GM23338 (cell line): ENCODE measurements at regions not wholly inside any gene's neighbourhood (a gene's known extent, or its start where the extent isn't known, plus 50 kb on each side); places are given as distances from the start of the nearest gene placed in this dataset.

ENCODE experiments used
- ATAC-seq: fragments of 200-7000 bp; cut with Tn5 transposase; 3 replicates; pipeline ENCODE4 v1.9.1; 2020
- DNase-seq: peaks from one replicate; pipeline ENCODE4 v3.0.0-alpha.2; 2015; ENCODE audit warnings: low spot score
- H2AFZ ChIP-seq: fragments of 200-600 bp; sonication (generic); 2 replicates; pipeline ENCODE4 v1.8.0; 2016; ENCODE audit warnings: antibody characterized with exemption, mild to moderate bottlenecking, moderate library complexity
- H3F3A ChIP-seq: fragments of 200-600 bp; sonication (generic); replicated peaks from 2 replicates; pipeline ENCODE4 v1.8.0; 2017; ENCODE audit warnings: antibody characterized with exemption, mixed run types, low read depth
- H3K27ac ChIP-seq: fragments of 200-600 bp; sonication (generic); 2 replicates; pipeline ENCODE4 v1.6.1; 2016; ENCODE audit warnings: low read depth
- H3K27me3 ChIP-seq: fragments of 200-600 bp; sonication (generic); 2 replicates; pipeline ENCODE4 v1.8.0; 2016; ENCODE audit warnings: mild to moderate bottlenecking, mixed run types, moderate library complexity; ENCODE audit not compliant: insufficient read depth
- H3K36me3 ChIP-seq: fragments of 200-600 bp; sonication (generic); 2 replicates; pipeline ENCODE4 v1.8.0; 2016; ENCODE audit warnings: mild to moderate bottlenecking; ENCODE audit not compliant: insufficient read depth
- H3K4me1 ChIP-seq: fragments of 200-600 bp; sonication (generic); 2 replicates; pipeline ENCODE4 v1.8.0; 2016; ENCODE audit warnings: mild to moderate bottlenecking, moderate library complexity; ENCODE audit not compliant: insufficient read depth
- H3K4me2 ChIP-seq: fragments of 200-600 bp; sonication (generic); 2 replicates; pipeline ENCODE4 v1.7.1; 2017; ENCODE audit warnings: mixed run types
- H3K4me3 ChIP-seq: fragments of 200-600 bp; sonication (generic); 2 replicates; pipeline ENCODE4 v1.6.1; 2016; ENCODE audit warnings: mixed run types
- H3K79me2 ChIP-seq: fragments of 200-600 bp; sonication (generic); replicated peaks from 2 replicates; pipeline ENCODE4 v1.8.0; 2017; ENCODE audit warnings: mild to moderate bottlenecking; ENCODE audit not compliant: insufficient read depth
- H3K9me2 ChIP-seq: fragments of 200-600 bp; sonication (generic); 2 replicates; pipeline ENCODE4 v1.8.0; 2017; ENCODE audit not compliant: insufficient read depth
- H4K20me1 ChIP-seq: fragments of 200-600 bp; sonication (generic); replicated peaks from 2 replicates; pipeline ENCODE4 v1.8.0; 2017; ENCODE audit warnings: mild to moderate bottlenecking; ENCODE audit not compliant: insufficient read depth
- H3K27ac Mint-ChIP-seq: 2 replicates; pipeline ENCODE4 v1.8.0; 2020; ENCODE audit warnings: inconsistent platforms, mild to moderate bottlenecking, moderate library complexity, mixed read lengths
- H3K27me3 Mint-ChIP-seq: 3 replicates; pipeline ENCODE4 v1.8.0; 2022; ENCODE audit warnings: low read depth, mild to moderate bottlenecking, moderate library complexity, mixed read lengths, inconsistent platforms; ENCODE audit not compliant: insufficient read depth, poor library complexity
- H3K36me3 Mint-ChIP-seq: 3 replicates; pipeline ENCODE4 v1.8.0; 2021; ENCODE audit warnings: low read depth, mild to moderate bottlenecking, inconsistent platforms, moderate library complexity, mixed read lengths
- H3K4me1 Mint-ChIP-seq: 3 replicates; pipeline ENCODE4 v1.8.0; 2020; ENCODE audit warnings: mild to moderate bottlenecking, inconsistent platforms, mixed read lengths
- H3K4me3 Mint-ChIP-seq: 3 replicates; pipeline ENCODE4 v1.8.0; 2021; ENCODE audit warnings: moderate library complexity, mild to moderate bottlenecking, inconsistent platforms, mixed read lengths
- H3K9me3 Mint-ChIP-seq: 3 replicates; pipeline ENCODE4 v1.8.0; 2020; ENCODE audit warnings: moderate library complexity, mild to moderate bottlenecking, inconsistent platforms, mixed read lengths
- CREB1 ChIP-seq: fragments of 250-450 bp; sonication (Bioruptor Pico); IDR thresholded peaks from 2 replicates; pipeline ENCODE4 v1.5.0; 2020; ENCODE audit warnings: low read depth, mild to moderate bottlenecking, moderate library complexity
- ETS1 ChIP-seq: IDR thresholded peaks from 2 replicates; pipeline ENCODE4 v1.6.1; 2016; ENCODE audit warnings: antibody characterized with exemption
- EZH2 ChIP-seq: fragments of 200-600 bp; sonication (generic); IDR thresholded peaks from one replicate; pipeline ENCODE4 v1.8.0; 2017; ENCODE audit warnings: antibody characterized with exemption, mild to moderate bottlenecking, low read depth; ENCODE audit not compliant: unreplicated experiment
- EZH2phosphoT487 ChIP-seq: fragments of 200-600 bp; sonication (generic); IDR thresholded peaks from one replicate; pipeline ENCODE4 v1.8.1; 2018; ENCODE audit warnings: antibody characterized with exemption; ENCODE audit not compliant: unreplicated experiment
- JUNB ChIP-seq: IDR thresholded peaks from one replicate; pipeline ENCODE4 v1.6.1; 2016; ENCODE audit warnings: antibody characterized with exemption; ENCODE audit not compliant: unreplicated experiment
- NANOG ChIP-seq: IDR thresholded peaks from 2 replicates; pipeline ENCODE4 v1.6.1; 2016; ENCODE audit warnings: antibody characterized with exemption, borderline replicate concordance
- POLR2AphosphoS5 ChIP-seq: IDR thresholded peaks from 2 replicates; pipeline ENCODE4 v1.6.1; 2016; ENCODE audit warnings: antibody characterized with exemption, low read depth
- REST ChIP-seq: IDR thresholded peaks from one replicate; pipeline ENCODE4 v1.6.1; 2018; ENCODE audit warnings: antibody characterized with exemption; ENCODE audit not compliant: unreplicated experiment
- STAT1 ChIP-seq: IDR thresholded peaks from one replicate; pipeline ENCODE4 v1.6.1; 2016; ENCODE audit warnings: antibody characterized with exemption; ENCODE audit not compliant: unreplicated experiment
- ZNF114 ChIP-seq: fragments of 250-450 bp; sonication (Bioruptor Pico); IDR thresholded peaks from 2 replicates; pipeline ENCODE4 v1.5.0; 2020; ENCODE audit warnings: mild to moderate bottlenecking, moderate library complexity
- ZNF331 ChIP-seq: fragments of 250-450 bp; sonication (Bioruptor Pico); IDR thresholded peaks from 2 replicates; pipeline ENCODE4 v1.5.0; 2020; ENCODE audit warnings: low read depth, mild to moderate bottlenecking, moderate library complexity
- TF ChIP-seq, protein P1 (sequence below): fragments of 250-450 bp; sonication (Bioruptor Pico); IDR thresholded peaks from 2 replicates; pipeline ENCODE4 v1.5.0; 2020; ENCODE audit warnings: mild to moderate bottlenecking, moderate library complexity
- TF ChIP-seq, protein P2 (sequence below), 2 experiments: fragments of 200-600 bp in 1 of 2; sonication (generic) in 1 of 2; conservative IDR thresholded peaks; 2 replicates each; pipeline versions ENCODE4 v1.5.1 to v1.6.1; 2016 to 2017; ENCODE audit warnings: antibody characterized with exemption in 2 of 2, low read depth in 2 of 2, mild to moderate bottlenecking in 2 of 2, moderate library complexity in 1 of 2

- Histone ChIP-seq H3F3A (no peaks in the 10 kb centered on the region), H2AFZ (no peak overlapping the region), H3K27ac (no peak overlapping the region), H3K9me2 (no peaks in the 10 kb centered on the region), H3K36me3 (no peaks in the 10 kb centered on the region), H3K4me2 (no peak overlapping the region), H3K4me3 (no peak overlapping the region), H3K27me3 (no peaks in the 10 kb centered on the region), H3K4me1 (no peaks in the 10 kb centered on the region), H3K79me2 (no peaks in the 10 kb centered on the region), H4K20me1 (no peaks in the 10 kb centered on the region)
- H3K36me3 Mint-ChIP-seq: peaks cover 12% of the 10 kb centered on the region; the same call in 2 of the 3 replicates
- H3K27me3 Mint-ChIP-seq: no peaks in the 10 kb centered on the region
- no peak overlapping the region for H3K4me3 Mint-ChIP-seq
- H3K9me3 Mint-ChIP-seq: peaks cover 15% of the 10 kb centered on the region
- no peak for DNase-seq
- TF ChIP-seq ZNF114 (CRISPR knock-in tag) (no peak), ZNF331 (CRISPR knock-in tag) (no peak), NANOG (no peak), POLR2AphosphoS5 (no peak), EZH2 (no peak), CREB1 (CRISPR knock-in tag) (no peak), EZH2phosphoT487 (no peak), ETS1 (no peak), STAT1 (no peak), JUNB (no peak), REST (no peak)
- TF ChIP-seq, protein P1, sequence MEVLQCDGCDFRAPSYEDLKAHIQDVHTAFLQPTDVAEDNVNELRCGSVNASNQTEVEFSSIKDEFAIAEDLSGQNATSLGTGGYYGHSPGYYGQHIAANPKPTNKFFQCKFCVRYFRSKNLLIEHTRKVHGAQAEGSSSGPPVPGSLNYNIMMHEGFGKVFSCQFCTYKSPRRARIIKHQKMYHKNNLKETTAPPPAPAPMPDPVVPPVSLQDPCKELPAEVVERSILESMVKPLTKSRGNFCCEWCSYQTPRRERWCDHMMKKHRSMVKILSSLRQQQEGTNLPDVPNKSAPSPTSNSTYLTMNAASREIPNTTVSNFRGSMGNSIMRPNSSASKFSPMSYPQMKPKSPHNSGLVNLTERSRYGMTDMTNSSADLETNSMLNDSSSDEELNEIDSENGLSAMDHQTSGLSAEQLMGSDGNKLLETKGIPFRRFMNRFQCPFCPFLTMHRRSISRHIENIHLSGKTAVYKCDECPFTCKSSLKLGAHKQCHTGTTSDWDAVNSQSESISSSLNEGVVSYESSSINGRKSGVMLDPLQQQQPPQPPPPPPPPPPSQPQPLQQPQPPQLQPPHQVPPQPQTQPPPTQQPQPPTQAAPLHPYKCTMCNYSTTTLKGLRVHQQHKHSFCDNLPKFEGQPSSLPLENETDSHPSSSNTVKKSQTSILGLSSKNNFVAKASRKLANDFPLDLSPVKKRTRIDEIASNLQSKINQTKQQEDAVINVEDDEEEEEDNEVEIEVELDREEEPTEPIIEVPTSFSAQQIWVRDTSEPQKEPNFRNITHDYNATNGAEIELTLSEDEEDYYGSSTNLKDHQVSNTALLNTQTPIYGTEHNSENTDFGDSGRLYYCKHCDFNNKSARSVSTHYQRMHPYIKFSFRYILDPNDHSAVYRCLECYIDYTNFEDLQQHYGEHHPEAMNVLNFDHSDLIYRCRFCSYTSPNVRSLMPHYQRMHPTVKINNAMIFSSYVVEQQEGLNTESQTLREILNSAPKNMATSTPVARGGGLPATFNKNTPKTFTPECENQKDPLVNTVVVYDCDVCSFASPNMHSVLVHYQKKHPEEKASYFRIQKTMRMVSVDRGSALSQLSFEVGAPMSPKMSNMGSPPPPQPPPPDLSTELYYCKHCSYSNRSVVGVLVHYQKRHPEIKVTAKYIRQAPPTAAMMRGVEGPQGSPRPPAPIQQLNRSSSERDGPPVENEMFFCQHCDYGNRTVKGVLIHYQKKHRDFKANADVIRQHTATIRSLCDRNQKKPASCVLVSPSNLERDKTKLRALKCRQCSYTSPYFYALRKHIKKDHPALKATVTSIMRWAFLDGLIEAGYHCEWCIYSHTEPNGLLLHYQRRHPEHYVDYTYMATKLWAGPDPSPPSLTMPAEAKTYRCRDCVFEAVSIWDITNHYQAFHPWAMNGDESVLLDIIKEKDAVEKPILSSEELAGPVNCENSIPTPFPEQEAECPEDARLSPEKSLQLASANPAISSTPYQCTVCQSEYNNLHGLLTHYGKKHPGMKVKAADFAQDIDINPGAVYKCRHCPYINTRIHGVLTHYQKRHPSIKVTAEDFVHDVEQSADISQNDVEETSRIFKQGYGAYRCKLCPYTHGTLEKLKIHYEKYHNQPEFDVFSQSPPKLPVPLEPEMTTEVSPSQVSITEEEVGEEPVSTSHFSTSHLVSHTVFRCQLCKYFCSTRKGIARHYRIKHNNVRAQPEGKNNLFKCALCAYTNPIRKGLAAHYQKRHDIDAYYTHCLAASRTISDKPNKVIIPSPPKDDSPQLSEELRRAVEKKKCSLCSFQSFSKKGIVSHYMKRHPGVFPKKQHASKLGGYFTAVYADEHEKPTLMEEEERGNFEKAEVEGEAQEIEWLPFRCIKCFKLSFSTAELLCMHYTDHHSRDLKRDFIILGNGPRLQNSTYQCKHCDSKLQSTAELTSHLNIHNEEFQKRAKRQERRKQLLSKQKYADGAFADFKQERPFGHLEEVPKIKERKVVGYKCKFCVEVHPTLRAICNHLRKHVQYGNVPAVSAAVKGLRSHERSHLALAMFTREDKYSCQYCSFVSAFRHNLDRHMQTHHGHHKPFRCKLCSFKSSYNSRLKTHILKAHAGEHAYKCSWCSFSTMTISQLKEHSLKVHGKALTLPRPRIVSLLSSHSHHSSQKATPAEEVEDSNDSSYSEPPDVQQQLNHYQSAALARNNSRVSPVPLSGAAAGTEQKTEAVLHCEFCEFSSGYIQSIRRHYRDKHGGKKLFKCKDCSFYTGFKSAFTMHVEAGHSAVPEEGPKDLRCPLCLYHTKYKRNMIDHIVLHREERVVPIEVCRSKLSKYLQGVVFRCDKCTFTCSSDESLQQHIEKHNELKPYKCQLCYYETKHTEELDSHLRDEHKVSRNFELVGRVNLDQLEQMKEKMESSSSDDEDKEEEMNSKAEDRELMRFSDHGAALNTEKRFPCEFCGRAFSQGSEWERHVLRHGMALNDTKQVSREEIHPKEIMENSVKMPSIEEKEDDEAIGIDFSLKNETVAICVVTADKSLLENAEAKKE (CRISPR knock-in tag): no peak
- TF ChIP-seq, protein P2, sequence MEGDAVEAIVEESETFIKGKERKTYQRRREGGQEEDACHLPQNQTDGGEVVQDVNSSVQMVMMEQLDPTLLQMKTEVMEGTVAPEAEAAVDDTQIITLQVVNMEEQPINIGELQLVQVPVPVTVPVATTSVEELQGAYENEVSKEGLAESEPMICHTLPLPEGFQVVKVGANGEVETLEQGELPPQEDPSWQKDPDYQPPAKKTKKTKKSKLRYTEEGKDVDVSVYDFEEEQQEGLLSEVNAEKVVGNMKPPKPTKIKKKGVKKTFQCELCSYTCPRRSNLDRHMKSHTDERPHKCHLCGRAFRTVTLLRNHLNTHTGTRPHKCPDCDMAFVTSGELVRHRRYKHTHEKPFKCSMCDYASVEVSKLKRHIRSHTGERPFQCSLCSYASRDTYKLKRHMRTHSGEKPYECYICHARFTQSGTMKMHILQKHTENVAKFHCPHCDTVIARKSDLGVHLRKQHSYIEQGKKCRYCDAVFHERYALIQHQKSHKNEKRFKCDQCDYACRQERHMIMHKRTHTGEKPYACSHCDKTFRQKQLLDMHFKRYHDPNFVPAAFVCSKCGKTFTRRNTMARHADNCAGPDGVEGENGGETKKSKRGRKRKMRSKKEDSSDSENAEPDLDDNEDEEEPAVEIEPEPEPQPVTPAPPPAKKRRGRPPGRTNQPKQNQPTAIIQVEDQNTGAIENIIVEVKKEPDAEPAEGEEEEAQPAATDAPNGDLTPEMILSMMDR (conservative IDR thresholded peaks at IDR 0.05; ENCODE audit: low read depth in 2 of 2): no peak
- H3K4me1 Mint-ChIP-seq: no peaks in the 10 kb centered on the region
- no peak for ATAC-seq
- H3K27ac Mint-ChIP-seq: no peak overlapping the region
These were observed 327.6 kb upstream of the PCDH9 start for GRCh38 chr13:67557642-67558241.
